ENCODE measurements at regions not wholly inside any gene's neighbourhood (a gene's known extent, or its start where the extent isn't known, plus 50 kb on each side); places are given as distances from the start of the nearest gene placed in this dataset.

DNA sequence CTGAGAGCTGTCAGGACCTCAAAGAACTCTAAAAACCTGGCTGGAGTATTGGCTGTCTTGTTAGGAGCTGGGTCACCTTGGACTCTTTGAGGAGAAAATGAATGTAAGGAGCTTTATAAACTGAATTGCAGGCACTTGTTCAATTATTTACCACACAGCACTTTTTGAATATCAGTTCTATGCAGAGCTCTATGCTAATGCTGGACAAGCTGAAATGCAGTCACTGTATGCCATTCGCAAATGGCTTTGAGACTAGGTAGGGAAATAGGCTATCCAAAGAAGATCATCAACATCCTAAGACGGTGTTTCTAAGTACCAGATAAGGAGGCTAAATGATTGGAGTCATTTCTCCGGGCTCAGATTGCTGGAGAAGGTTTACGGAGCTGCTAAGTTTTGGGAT lies 333.5 kb downstream of the SIPA1L2 start:
- Histone ChIP-seq H2BK5ac (ENCODE audit: low read depth, low read length) (no peak overlapping the region), H3K23ac (ENCODE audit: insufficient read length) (no peak overlapping the region), H3K27me3 (replicated peaks in 1 of 4; ENCODE audit: control insufficient read depth in 3 of 4, extremely low read depth in 1 of 4, insufficient read depth in 3 of 4, low read length in 3 of 4) (no peaks in the 10 kb centered on the region; a peak in 1 of 7 replicates), H4K8ac (ENCODE audit: extremely low read depth, insufficient read depth, low read length) (no peak overlapping the region), H2BK120ac (replicated peaks; ENCODE audit: low read depth, low read length) (no peak overlapping the region), H2AK5ac (ENCODE audit: low read depth, low read length) (no peak overlapping the region), H3K4me1 (replicated peaks in 1 of 4; ENCODE audit: control insufficient read depth in 3 of 4, insufficient read depth in 4 of 4, low read length in 3 of 4) (no peaks in the 10 kb centered on the region), H3K56ac (replicated peaks; ENCODE audit: insufficient read length, low read depth, low read length) (no peak overlapping the region), H3K36me3 (ENCODE audit: control insufficient read depth in 2 of 4, insufficient read depth in 4 of 4, low read length in 3 of 4) (no peaks in the 10 kb centered on the region), H3K4me2 (ENCODE audit: insufficient read depth in 1 of 2, low read depth in 2 of 2, low read length in 2 of 2) (no peak overlapping the region), H3K79me2 (ENCODE audit: control insufficient read depth in 1 of 2, insufficient read depth in 2 of 2, low read length in 2 of 2) (no peaks in the 10 kb centered on the region), H3K4ac (replicated peaks; ENCODE audit: insufficient read length, low read depth, low read length) (no peak overlapping the region), H2AFZ (ENCODE audit: low read length) (no peak overlapping the region), H3K9ac (replicated peaks in 1 of 4; ENCODE audit: extremely low read depth in 1 of 4, low read depth in 3 of 4, low read length in 3 of 4) (no peak overlapping the region), H3K79me1 (ENCODE audit: low read depth, low read length) (no peaks in the 10 kb centered on the region), H3K14ac (ENCODE audit: insufficient read length) (no peak overlapping the region), H3K18ac (ENCODE audit: extremely low read depth, low read length) (no peak overlapping the region), H3K23me2 (ENCODE audit: low read depth, low read length) (no peaks in the 10 kb centered on the region), H2BK12ac (ENCODE audit: low read depth, low read length) (no peak overlapping the region), H4K91ac (replicated peaks; ENCODE audit: insufficient read length, low read length) (no peak overlapping the region), H3K9me3 (ENCODE audit: insufficient read depth in 2 of 2, low read depth in 1 of 2, low read length in 1 of 2) (no peaks in the 10 kb centered on the region), H2BK20ac (ENCODE audit: low read length) (no peak overlapping the region), H2BK15ac (ENCODE audit: low read length) (no peak overlapping the region), H4K5ac (ENCODE audit: insufficient read length, low read depth, low read length) (no peak overlapping the region), H4K20me1 (replicated peaks in 1 of 2; ENCODE audit: control insufficient read depth in 1 of 2, insufficient read depth in 2 of 2, low read length in 2 of 2) (no peaks in the 10 kb centered on the region), H3K4me3 (ENCODE audit: extremely low read depth in 1 of 4, insufficient read depth in 2 of 4, low read depth in 3 of 4, low read length in 4 of 4) (no peak overlapping the region), H3K27ac (ENCODE audit: low read depth, low read length) (no peak overlapping the region)
- CTCF ChIA-PET (ENCODE audit: partially characterized antibody), result interaction anchor here (1.1 to 1.4 kb wide), 2 partner anchors 12 to 42 kb away, joined by 3 to 5 read pairs; no protein-coding TSS in a partner anchor
- FAIRE-seq, result no peak
- WGBS, 2 experiments (ENCODE audit: extremely low coverage in 1 of 2, insufficient coverage in 1 of 2, insufficient read length in 1 of 2, insufficient replicate concordance in 2 of 2, low coverage in 1 of 2, low lambda C conversion rate in 2 of 2, missing lambda C conversion rate in 1 of 2), result 100% methylated on average over 4 of the region's 4 CpGs; no CpG with 5 or more reads in 1 of the 2 experiments
- TF ChIP-seq NRF1 (IDR thresholded peaks at IDR 0.05; ENCODE audit: low read depth, low read length) (no peak), CEBPB (IDR thresholded peaks at IDR 0.05; ENCODE audit: low read depth, low read length) (no peak)
- POLR2A ChIA-PET (ENCODE audit: partially characterized antibody), result interaction anchor here (1.6 kb wide), 1 partner anchor 11 kb away, joined by 4 read pairs; no protein-coding TSS in a partner anchor
- no peak for DNase-seq (ENCODE audit: low read depth in 1 of 2, low spot score in 2 of 2)

All from H1 (cell line).